ENCODE measurements at regions not wholly inside any gene's neighbourhood (a gene's known extent, or its start where the extent isn't known, plus 50 kb on each side); places are given as distances from the start of the nearest gene placed in this dataset.

DNA sequence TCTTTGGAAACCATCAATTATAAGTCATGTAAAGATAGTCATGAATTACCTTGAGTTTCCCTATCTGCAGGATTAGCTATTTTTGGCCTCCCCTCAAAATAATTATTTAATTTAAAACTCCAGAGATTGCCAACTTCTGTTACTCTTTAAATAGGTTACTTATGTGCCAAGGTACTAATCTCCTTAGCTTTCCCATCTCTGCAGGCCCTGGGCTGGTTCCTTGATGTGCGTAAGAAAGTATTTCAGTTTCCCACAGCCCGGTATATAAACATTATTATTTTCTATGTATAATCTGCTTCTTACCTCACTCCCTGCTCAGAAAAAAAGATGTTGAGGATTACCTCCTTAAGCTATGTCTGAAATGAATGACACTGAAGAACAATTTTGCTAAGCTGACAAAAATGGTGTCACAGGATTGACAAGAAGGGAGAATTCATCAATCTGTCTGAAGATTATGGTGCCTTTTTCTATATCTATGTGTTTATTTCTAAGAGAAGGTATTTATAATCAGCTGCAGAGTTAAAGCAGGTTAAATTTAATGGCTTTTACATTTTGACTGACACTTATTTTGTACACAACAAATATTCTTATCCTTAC lies 1697.2 kb upstream of the PCDH20 start:
- DNase-seq (ENCODE audit: low read depth in 2 of 2): no peak

DNA sequence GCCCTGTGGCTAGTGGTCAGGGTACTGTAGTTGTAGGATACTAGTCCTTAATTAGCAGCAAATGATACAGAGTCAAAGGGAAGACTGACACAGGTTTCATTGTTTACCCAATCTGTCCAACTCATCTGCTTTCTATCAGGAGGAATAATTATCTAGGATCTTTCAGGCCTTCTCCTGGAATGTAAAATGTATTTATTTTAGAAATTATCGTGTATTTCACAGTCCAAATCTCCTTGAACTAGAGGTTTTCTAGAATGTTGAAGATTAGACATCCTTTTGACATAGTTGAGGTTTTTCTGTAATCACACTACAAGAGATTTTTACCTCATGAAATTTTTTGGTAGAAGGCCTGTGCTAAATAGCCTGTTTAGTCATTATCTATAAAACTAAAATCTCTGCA lies 1694.8 kb upstream of the PCDH20 start:
- no peak for DNase-seq (ENCODE audit: low read depth in 2 of 2)

- DNase-seq (ENCODE audit: low read depth in 2 of 2): no peak
Observed at GRCh38 chr13:63107179-63107943, 1691.7 kb upstream of the PCDH20 start.

DNA sequence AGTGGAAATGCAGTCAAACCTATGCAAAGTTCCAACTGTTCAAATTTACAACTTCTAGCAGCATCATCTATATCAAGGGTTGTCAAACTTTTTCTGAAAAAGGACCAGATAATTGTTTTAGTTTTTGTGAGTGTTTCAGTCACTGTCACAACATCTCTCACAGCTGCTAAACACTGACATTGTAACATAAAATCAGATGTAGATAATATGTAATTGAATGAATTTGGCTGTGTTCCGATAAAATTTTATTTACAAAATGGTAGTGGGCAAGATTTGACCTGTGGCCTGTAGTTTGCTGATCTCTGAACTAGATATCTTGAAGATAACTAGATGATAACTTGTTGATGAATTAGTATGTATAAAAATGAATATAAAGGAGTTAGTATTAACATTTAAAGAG lies 1679.1 kb upstream of the PCDH20 start:
- no peak for DNase-seq (ENCODE audit: low read depth in 2 of 2)

DNA sequence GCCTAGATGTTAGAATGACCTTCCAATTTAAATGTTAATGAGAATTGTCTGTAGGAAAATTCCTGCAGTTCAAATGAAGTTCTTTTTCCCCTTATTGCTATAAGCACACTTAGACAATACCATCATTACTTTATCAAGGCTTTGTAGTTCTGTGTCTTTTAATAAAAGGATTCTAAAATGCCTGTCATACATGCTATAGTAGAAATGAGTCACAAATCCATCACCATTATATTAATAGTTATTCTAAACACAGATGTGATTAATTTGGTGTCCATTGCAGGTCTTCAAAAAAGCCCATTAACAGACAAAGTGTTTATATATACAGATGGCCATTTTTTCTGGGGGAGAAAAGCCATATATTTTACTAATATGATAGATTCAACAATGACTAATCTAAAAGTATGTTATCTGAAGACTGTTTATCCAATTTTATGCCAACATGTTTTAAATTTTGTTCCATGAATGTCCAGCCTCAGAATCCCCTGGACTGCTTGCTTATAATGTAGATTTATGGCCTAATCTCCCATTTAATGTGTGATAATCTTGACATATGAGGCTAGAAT lies 1678.3 kb upstream of the PCDH20 start:
- no peak for DNase-seq (ENCODE audit: low read depth in 2 of 2)

GRCh38 chr13:63092456-63092855 lies 1676.8 kb upstream of the PCDH20 start:
- no peak for DNase-seq (ENCODE audit: low read depth in 2 of 2)

DNA sequence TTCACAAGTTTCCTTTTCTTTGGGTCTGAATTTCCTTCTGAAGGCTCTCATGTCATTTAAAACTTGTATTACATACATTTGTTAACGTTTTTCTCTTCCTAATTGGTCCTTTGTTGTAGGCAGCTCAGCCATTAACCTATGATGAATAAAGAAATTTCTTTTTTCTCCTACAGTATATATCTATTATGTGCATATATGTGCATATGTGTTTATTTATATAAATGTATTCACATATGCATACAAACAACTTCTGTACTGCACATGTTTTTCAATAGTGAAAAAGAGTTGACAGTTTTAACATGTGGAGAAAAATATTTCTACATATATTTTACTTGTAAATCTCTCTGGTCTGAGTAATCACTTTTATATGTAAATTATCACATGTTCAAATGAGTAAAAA lies 1674.9 kb upstream of the PCDH20 start:
- DNase-seq (ENCODE audit: low read depth in 2 of 2): no peak

- DNase-seq (ENCODE audit: low read depth in 2 of 2): no peak
Observed at GRCh38 chr13:63088226-63088625, 1672.6 kb upstream of the PCDH20 start.

DNA sequence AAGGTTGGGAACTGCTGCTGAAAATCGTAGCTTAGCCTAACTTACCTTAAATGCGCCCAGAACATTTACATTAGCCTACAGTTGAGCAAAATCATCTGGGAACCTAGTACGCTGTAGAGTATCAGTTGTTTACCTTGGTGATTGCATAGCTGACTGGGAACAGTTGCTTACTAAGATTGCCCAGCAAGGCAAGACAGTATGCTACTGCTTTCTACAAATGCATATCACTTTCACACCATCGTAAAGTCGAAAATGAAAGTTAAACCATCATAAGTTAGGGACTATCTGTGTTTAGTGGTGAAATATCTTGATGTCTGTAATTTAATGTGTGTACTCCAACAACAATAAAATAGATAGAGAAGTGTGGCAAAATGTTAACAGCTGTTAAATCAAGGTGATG lies 1670.6 kb upstream of the PCDH20 start:
- DNase-seq (ENCODE audit: low read depth in 2 of 2): no peak

GRCh38 chr13:63085851-63086250 lies 1670.2 kb upstream of the PCDH20 start:
- no peak for DNase-seq (ENCODE audit: low read depth in 2 of 2)

GRCh38 chr13:63081400-63082014 lies 1665.9 kb upstream of the PCDH20 start:
- DNase-seq (ENCODE audit: low read depth in 2 of 2): no peak

DNA sequence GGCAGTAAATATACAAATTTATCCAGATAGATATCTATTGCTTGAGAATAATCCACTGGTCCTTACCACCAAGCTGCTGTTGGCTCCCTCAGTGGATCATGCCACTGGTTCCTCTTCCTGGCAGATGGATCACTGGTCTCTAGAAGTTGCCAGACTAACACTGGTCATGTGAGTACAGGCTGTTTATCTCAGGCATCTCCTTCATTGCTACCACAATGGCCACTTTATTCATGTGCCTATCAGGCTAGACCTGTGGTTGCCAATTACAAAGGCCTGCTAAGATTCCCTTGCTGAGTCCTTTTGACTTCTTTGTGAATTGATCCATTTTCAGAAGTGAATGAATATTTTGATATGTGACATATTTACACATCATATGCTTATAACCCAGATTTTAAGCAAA lies 1659.5 kb upstream of the PCDH20 start:
- DNase-seq (ENCODE audit: low read depth in 2 of 2): no peak

- DNase-seq (ENCODE audit: low read depth in 2 of 2): no peak
Observed at GRCh38 chr13:63050287-63050686, 1634.6 kb upstream of the PCDH20 start.

- no peak for DNase-seq (ENCODE audit: low read depth in 2 of 2)
Observed at GRCh38 chr13:63048653-63049052, 1633.0 kb upstream of the PCDH20 start.

DNA sequence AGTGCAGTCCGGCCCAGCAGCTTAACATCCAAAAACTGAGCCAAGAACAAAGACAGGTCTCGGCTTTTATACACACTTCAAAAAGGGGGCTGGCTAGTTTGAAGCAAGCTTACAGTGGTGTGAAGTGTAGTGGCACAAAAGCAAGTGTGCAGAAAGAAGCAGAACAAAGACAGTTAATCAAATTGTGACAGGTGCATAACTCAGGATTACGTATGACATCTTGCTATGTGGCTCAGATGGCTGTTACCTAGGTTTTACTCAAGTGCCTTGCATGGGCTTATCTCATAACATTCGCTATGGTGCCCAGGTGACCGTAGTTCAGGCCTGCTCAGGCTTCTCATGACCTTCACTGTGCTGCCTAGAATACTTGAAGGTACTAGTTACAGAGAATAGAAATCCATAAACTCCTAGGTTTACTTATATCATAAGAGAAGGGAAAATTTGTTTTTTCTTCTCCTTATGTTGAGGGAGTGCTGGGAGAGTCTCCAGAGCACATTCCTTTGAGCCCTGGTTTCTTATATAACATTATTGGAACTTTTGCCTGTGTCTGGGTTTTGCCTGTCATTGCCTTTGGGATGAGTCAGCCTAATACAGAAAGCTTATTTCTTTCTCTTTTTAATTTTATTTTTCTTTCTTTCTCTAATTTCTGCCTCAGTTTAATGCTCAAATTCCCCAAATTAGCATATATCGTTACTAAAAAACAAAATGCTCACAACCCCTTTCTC lies 1629.1 kb upstream of the PCDH20 start:
- no peak for DNase-seq (ENCODE audit: low read depth in 2 of 2)

- no peak for DNase-seq (ENCODE audit: low read depth in 2 of 2)
Observed at GRCh38 chr13:63042686-63043085, 1627.0 kb upstream of the PCDH20 start.

- no peak for DNase-seq (ENCODE audit: low read depth in 2 of 2)
Observed at GRCh38 chr13:63041640-63042414, 1626.2 kb upstream of the PCDH20 start.

DNA sequence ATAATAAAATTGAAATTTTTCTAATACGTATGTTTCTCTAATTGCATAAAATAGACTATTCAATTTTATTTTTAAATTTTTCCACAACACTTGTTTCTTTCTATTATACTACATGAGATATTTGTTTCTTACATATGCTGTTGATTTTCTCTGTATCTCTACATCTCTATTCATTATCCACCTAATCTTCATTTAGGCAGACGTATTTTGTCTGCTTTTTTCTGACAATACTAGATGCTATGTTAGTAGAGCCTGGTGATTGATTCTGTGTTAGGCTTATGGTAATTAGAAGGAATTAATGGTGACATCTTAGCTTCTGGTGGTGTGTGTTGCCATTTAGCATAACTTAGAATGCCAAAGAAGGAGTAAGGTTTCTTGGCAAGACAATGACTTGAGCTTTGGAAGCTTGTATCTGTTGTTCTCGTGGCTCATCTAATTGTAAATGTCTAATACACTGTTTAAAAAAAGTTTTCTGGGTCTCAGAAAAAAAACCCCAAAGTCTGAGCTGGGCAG lies 1610.7 kb upstream of the PCDH20 start:
- DNase-seq (ENCODE audit: low read depth in 2 of 2): no peak

- no peak for DNase-seq (ENCODE audit: low read depth in 2 of 2)
Observed at GRCh38 chr13:63025741-63026140, 1610.1 kb upstream of the PCDH20 start.

GRCh38 chr13:63024458-63024857 lies 1608.8 kb upstream of the PCDH20 start:
- DNase-seq (ENCODE audit: low read depth in 2 of 2): no peak

- DNase-seq (ENCODE audit: low read depth in 2 of 2): no peak
Observed at GRCh38 chr13:63011996-63012395, 1596.3 kb upstream of the PCDH20 start.
